ENCODE measurements at regions not wholly inside any gene's neighbourhood (a gene's known extent, or its start where the extent isn't known, plus 50 kb on each side); places are given as distances from the start of the nearest gene placed in this dataset.

DNA sequence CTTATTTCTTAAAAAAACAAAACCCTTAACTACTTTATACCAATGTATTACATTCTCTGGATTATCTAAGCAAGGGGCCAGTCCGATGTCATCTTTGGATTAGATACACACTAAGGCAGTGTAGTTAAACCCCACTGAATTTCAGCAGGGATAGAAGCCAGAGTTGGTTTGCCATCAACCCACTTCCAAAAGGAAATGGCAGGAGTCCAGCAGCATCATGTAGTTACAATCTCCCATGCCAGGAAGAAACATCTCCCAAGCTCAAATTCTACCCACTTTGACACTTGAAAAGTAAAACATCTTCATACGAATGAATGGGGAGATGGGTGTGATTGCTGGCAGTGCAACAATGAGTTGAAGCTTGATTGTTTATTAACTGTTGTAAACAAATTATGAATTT lies 203.5 kb upstream of the PLXNC1 start:
- no peak for DNase-seq

DNA sequence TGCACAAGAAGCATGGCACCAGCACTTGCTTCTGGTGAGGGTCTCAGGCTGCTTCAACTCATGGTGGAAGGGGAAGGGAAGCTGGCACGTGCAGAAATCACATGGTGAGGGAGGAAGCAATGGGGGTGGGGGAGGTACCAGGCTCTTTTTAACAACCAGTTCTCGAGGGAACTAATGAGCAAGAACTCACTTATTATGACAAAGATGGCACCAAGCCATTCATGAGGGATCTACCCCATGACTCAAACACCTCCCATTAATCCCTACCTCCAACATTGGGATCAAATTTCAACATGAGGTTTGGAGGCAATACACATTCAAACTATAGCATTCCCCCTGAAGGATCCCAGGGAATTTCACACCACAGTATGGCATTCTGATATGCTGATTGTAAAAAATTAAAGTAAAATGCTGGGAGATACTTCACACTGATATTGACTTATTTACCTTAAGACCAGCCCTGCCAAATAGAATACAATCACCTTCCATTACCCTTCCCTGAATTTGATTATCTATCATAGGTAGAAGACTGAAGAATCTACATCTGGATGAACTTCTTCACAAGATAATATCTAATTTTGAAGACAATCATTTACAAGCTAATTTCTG lies 201.7 kb upstream of the PLXNC1 start:
- DNase-seq, result no peak

DNA sequence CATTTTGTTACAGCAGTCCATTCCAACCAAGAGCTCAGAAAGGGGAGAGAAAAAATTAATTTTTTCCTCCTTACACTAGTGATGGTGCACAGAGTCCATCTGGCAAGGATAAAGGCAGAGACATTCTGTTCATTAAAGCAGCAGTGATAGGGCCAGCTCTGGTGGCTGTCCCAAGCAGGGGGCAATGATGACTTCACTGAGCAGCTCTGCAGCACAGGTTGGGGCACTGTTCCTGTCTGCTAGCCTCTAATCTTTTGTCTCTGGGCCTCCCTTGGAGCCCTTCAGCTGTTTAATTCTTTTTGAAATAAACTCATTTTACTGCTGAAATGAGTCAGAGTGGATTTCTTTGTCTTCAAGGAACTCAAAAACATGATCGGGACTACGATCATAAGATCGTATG lies 200.9 kb upstream of the PLXNC1 start:
- DNase-seq, result no peak

DNA sequence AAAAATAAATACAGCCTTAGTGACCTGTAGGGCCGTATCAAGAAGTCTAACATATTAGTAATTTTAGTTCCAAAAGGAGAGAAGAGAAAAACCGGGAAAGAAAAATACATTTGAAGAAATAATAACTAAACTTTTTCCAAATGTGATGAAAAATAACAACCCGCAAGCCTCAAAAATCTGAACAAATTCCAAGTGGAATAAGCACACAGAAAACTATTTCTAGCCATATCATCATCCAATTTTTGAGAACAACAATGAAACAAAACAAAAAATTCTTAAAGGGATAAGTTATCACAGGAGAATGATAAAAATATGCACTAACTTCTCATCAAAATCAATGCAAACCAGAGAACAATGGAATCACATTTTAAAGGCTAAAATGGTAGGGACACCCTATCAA lies 198.1 kb upstream of the PLXNC1 start:
- no peak for DNase-seq

DNA sequence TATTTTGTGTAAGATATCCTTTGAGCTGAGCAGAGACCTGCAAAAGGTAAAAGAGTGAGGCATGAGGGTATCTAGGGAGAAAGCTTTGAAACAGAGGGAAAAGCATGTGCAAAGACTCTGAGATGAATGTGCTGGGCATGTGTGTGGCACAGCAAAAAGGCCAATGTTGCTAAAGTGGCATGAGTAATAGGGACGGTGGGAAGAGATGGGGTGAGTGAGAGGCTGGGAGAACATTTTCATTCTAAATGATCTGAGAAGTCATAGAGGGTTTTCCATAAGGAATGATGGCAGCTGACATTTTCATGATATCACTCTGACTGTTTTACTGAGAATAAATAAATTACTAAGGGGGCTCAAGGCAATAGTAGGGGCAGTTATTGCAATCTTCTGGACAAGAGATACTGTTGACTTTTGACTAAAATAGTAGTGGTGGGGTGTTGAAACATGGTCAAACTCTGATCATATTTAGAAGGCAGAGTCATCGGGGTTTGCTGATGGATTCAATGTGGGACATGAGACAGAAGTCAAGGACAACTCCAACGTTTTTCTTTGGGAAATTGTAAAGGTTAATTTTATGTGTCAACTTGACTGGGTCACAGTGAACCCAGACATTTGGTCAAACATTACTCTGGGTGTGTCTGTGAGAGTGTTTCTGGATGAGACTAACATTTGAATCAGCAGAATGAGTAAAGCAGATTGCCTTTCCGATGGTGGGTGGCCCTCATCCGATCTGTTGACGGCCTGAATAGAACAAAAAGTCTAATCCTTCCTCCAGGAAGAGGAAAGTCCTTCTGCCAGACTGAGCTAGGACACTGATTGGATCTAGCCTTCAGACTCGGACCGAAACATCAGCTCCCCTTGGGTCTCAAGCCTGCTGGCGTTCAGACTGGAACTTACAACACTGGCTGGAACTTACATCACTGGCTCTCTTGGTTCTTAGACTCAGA lies 193.9 kb upstream of the PLXNC1 start:
- DNase-seq, result no peak

DNA sequence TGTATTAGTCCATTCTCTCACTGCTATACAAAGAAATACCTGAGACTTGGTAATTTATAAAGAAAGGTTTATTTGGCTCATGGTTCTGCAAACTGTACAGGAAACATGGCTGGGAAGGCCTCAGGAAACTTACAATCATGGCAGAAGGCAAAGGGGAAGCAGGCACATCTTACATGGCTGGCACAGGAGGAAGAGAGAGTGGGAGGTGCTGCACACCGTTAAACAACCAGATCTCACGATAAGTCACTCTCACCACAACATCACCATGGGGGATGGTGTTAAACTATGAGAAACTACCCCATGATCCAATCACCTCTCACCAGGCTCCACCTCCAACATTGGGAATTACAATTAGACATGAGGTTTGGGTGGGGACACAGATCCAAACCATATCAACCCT lies 191.8 kb upstream of the PLXNC1 start:
- DNase-seq, result no peak

DNA sequence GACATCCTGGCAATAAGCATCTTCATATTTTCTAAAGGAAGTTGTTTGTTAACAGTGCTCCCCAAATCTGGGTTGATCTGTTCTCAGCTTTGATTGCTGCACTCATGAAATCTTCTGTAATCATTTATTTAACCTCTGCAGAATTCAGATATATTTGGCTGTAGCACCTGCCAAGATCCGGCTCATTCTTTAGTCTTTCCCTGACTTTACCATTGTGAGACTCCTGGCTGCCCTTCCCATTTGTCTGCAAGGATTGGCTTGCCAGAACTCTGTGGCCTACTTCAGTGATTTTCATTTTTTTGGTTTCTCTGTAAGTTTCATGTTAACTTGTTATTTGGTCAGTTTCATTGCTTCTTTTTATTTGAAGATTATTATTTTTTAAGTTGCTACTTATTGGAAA lies 191.2 kb upstream of the PLXNC1 start:
- no peak for DNase-seq

DNA sequence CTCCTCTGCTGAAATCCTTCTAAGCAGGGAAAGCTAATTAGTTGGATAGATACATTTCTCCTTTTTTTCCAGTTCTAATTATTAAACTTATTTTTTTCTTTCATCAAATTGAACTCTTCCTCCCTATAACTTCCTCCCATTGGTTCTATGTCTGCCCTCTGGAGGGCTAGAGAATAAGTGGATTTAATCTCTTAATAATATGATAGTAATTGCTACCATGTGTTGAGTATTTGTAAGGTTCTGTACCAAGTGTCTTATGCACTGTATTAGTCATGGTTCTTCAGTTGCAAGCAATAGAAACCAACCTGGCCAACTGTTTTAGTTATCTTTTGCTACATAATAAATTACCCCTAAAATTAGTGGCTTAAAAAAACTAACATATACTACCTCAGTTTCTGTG lies 190.5 kb upstream of the PLXNC1 start:
- no peak for DNase-seq

DNA sequence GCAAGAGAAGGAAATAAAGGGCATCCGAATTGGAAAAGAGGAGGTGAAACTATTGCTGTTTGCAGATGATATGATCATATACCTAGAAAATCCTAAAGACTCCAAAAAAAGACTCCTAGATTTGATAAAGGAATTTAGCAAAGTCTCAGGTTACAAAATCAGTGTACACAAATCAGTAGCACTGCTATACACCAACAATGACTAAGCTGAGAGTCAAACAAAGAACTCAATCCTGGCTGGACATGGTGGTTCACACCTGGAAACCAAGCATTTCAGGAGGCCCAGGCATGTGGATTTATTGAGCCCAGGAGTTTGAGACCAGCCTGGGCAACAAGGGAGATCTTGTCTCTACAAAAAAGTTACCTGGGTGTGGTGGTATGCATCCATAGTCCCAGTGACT lies 188.7 kb upstream of the PLXNC1 start:
- no peak for DNase-seq

DNA sequence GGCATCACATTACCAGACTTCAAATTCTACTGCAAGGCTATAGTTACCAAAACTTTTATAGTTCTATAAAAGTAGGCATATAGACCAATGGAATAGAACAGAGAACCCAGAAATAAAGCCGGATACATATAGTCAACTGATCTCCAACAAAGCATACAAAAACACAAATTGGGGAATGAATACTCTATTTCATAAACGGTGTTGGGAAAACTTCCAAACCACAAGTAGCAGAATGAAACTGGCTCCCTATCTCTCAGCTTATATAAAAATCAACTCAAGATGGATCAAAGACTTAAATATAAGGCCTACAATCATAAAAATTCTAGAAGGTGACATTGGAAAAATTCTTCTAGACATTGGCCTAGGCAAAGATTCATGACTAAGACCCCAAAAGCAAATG lies 187.9 kb upstream of the PLXNC1 start:
- DNase-seq, result no peak

DNA sequence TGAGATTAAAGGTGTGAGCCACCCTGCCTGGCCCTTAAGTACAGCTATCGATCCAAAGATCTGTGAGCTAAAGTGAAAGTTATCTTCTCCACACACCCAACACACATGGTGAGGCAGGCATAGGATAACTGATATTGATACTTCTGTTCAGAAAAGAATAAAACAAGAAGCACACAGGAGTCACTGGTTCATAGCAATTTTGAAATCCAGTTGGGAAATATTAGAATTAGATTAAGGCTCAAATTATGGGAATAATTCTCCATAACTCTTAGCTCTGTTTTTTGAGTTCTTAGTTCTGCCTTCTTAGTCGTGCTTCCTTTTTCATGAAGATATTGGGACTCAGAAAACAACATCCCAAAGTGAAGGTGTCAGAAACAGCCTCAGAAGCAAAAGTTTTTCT lies 186.0 kb upstream of the PLXNC1 start:
- no peak for DNase-seq

DNA sequence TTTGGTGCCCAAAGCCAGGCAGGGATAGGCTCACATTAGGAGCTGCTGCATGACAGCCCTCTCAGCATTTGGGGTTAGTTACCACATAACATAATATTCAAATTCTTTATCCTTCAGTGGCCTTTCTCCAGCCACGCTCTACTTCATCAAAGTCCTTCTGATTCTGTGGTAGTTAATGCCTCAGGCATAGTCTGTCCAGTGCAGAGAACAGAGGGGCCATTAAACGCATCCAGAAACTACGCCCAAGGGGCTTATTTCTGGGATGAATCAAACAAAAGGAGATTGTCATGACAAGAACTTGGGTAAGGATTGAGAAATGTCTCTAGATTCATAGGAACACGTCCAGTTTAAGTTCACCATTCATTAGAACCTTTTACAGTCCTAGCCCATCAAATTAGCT lies 183.4 kb upstream of the PLXNC1 start:
- DNase-seq, result no peak

DNA sequence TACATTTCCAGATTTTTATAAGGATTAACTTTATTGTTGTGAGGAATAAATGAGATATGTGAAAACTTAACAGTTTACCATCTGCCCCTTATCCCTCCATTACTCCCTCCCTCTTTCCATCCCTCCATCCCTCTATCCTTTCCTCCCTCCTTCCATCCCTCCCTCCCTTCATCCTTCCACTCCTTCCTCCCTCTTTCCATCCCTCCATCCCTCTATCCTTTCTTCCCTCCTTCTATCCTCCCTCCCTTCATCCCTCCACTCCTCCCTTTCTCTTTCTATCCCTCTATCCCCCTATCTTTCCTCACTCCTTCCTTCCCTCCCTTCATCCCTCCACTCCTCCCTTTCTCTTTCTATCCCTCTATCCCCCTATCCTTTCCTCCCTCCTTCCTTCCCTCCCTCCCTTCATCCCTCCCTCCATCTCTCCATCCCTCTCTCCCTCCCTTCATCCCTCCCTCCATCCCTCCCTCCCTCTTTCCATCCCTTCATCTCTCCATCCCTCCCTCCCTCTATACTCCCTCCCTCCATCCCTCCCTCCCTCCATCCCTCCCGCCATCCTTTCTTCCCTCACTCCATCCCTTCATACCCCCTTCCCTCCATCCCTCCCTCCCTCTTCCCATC lies 181.8 kb upstream of the PLXNC1 start:
- no peak for DNase-seq

DNA sequence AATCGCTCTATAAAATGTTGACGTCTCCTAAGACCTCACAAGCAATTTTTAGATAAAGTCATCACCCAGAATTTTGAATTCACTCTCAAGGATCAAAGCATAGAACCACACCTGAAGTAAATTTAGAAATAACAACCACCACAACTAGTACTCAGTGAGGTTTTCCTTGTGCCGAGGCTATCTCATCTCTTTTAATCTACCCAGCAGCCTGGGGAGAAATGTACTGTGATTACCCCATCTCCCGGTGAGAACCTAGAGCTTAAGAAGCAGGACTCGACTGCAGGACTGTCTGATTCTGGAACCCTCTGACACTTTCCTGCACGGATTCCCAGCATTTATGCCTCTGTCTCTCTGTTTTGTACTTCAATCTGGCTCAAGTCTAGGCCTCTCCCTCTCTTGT lies 180.9 kb upstream of the PLXNC1 start:
- DNase-seq, result no peak

DNA sequence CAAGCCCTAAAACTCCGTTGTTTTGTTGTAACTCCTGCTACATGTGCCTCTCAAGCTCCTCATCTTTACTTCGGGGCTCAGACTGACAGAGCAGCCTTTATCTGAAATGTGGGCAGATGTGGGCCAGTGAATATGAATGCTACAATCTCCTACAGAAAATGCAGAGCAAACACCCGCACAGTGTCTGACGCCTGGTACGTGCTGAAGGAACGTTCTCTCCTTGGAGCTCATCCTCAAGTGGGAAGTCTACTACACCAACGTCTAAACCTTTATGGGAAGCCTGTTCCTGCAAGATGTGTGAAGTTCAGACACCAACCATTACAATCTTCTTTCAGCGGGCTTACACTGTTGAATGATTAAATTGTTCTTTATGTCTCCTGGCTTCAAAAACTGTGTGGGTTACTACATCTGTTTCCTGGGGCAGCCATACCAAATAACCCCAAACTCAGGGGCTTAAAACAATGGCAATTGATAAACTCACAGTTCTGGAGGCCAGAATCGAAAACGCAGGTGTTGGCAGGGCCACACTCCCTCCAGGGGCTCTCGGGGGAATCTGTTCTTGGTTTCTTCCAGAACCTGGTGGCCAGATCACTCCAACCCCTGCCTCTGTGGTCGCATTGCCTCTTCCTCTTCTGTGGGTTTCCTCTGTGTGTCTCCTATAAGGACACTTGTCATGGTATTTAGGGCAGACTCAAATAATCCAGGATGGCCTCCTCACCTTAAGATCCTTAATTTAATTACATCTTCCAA lies 179.7 kb upstream of the PLXNC1 start:
- DNase-seq, result no peak

DNA sequence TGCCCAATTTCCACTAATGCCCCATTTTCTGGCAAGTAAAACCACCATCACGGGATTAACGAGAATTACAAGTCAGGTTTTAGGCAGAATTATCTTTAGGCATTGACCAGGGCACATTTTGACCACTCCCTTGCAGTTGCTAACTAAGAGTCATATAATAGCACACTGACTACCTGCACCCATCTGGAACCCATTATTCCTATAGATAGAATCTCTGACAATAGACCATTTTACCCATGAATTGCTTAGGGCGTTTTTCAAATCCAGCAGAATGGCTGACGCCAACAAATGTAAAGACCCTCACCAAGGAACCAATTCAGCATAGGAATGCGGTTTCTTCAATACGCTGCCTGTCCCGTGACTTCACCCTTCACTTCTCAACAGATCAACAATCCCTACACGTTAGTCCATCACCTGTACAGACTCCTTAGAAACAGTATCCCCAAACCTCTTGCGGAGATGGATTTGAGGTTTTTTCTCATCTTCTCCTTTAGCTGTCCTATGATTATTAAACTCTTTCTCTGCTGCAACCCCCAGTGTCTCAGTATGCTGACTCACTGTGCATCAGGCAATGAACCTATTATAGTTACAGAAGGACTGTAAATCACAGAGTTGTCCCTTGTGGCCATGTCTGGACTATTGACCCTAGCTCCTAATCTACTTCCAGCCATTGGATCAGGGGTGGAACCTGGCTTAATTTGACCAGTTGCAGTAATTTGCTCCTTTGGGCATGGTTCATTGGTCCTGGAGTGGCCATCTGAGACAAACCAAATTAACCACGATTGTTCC lies 177.3 kb upstream of the PLXNC1 start:
- no peak for DNase-seq

DNA sequence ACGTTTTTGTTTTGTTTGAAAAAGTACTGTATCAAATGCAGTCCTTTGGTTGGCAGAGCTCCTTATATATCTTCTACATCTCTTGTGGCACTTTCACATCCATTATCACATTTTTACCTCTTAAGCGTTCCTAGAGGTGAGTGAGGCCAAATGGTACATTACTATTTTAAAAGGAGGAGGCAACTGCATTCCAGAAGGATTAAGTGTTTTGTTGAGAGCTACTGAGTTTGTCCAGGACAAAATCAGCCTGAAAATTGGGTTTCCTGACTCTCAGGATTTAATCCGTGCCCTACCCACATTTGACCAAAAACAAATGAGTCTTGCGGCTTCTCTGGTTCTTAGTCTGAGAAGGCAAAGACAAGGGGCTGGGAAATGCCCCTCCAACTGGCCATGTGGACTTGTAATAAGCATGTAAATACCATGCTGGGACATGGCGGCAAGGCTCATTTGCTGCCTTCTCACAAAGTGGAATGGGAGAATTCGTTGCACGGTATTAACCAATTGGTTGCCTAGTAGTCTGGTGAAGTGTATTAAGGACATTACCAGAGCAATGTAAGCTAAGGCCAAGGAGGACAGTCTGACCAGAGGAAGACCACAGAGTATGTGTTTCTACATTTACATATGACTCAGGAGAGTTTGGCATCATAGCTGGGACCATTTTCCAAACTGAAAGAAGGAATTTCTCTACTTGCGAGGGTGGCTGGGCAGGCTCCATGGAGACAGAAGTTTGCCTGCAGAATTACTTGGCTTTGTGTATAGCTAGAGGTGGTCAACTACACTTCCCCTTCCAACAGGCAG lies 175.8 kb upstream of the PLXNC1 start:
- no peak for DNase-seq

DNA sequence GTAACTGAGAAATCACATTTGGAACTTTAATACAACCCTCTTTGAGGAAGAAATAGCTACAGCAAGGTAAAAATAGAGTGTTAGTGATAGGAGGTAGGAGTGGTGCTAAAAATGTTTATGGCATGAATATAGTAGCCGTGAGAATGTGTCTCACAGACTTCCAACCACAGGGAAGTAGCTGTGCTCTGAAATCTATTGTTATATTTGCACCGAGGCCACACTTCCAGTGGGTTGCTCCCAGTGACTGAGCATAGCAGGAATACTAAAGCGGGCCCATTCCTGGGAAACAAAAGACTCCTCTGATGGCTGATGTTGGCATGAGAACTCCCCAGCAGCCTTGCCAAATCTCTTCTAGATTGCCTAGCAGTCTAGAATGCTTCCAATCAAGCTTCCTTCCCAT lies 174.1 kb upstream of the PLXNC1 start:
- no peak for DNase-seq

DNA sequence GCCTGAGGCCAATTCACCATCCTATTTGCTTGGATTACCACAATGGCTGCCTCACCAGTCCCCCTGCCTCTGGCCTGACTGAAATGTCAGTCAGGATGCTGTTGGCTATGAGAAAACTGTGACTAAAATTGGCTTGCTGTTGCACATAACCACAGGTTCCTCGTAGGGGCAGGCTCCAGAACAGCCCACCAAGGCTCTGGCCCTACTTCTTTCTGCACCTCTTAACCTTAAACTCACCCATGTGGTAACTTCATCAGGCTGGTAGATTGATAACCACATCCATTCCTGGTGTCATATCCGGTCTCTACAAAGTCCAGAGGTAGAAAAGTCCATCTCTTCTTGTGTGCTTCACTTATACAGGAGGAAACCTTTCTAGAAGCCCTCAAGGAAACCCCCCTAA lies 172.4 kb upstream of the PLXNC1 start:
- DNase-seq, result no peak

DNA sequence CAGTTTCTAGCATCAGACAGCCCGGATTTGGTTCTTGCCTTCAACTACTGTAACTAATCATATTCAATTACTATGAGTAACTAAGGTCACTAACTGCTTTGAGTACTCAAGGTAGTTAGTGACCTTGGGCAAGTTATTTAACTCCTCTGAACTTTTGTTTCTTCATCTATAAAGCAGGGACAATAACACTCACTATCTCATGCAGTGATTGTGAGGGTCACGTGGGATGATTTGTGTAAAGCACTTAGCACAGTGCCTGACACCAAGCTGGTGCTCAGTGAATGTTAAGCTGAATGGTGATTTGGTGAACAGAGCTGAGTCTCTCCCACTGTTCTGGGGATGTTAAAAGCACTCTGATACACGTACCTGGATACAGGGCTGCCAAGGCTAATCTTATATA lies 171.3 kb upstream of the PLXNC1 start:
- no peak for DNase-seq

DNA sequence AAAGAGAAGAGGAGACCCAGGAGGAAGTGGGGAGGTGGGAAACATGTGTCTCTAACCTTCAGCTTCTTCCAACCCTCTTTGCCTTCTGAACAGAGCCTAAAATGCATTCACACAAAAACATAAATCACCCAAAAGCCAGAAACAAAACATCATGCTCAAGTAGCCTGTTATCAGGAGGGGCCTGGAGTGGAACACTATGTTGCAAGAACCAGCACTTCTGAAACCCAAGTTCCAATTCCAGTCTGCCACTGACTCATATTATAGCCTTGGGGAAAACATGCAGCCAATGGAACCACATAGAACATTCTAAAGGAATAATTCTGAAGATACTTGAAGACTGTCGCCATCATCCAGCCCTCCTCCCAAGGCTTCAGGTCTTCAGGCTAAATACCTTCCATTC lies 169.8 kb upstream of the PLXNC1 start:
- DNase-seq, result no peak

DNA sequence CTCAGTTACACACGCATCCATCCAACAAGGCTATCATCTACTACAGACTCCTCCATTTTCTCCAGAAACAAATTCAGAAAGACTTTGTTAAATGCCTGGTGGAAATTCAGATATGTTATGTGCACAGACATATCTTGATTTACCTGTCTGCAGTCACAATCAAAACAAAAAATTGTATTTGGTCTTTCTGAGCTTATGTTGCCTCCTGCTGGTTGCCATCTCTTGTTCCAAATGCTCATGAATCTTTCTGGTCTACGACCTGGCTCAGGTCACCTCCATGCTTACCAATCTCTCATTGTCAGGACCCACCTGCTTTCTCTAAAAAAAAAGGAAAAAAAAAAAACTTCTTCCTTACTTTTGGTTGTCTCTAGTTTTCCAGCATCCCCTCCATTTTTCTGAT lies 169.2 kb upstream of the PLXNC1 start:
- peak; percentile 7 to 15 for DNase-seq

All from activated CD4-positive, alpha-beta T cell treated with anti-CD3 and anti-CD28 coated beads, Interleukin-2, amount 50 U/mL, for 4 hours (primary cell).